ENCODE measurements at regions not wholly inside any gene's neighbourhood (a gene's known extent, or its start where the extent isn't known, plus 50 kb on each side); places are given as distances from the start of the nearest gene placed in this dataset.

GRCh38 chr2:235366807-235367206 is 127.0 kb upstream of the AGAP1 start:
- no peak overlapping the region for H3K27ac ChIP-seq (ENCODE audit: insufficient read depth, low read depth, low read length)
- no peaks in the 10 kb centered on the region for H3K27me3 ChIP-seq (ENCODE audit: control insufficient read depth in 2 of 2, insufficient read depth in 2 of 2, low read length in 2 of 2)
- BruUV-seq (replicated peaks) = no TSS peak
- FAIRE-seq (no peak), DNase-seq (ENCODE audit: low read depth, low spot score) (no peak)
- H3K36me3 ChIP-seq (ENCODE audit: control insufficient read depth in 2 of 2, extremely low read depth in 1 of 2, insufficient read depth in 2 of 2, low read length in 2 of 2) = no peaks in the 10 kb centered on the region
- no peak overlapping the region for H3K9ac ChIP-seq (replicated peaks; ENCODE audit: extremely low read depth, insufficient read depth, low read length)
- no peaks in the 10 kb centered on the region for H3K9me1 ChIP-seq (replicated peaks; ENCODE audit: control insufficient read depth, extremely low read depth, insufficient read depth, low read length)
- intact Hi-C loops (cut with micrococcal nuclease) (no loop called here), dilution Hi-C loops (cut with MboI; ENCODE audit: extremely low pct_ligation_motif_present, low sequenced_read_pairs) (no loop called here)
- POLR2A ChIA-PET = no interaction called here
- H3K4me3 ChIP-seq (replicated peaks in 1 of 3; ENCODE audit: insufficient read depth in 1 of 3, low read depth in 1 of 3, low read length in 3 of 3) = no peak overlapping the region
- H3K79me2 ChIP-seq (ENCODE audit: control insufficient read depth, insufficient read depth, low read length) = no peaks in the 10 kb centered on the region
- H3K9me3 ChIP-seq (replicated peaks; ENCODE audit: control insufficient read depth, insufficient read depth, low read length) = no peaks in the 10 kb centered on the region
- H4K20me1 ChIP-seq (replicated peaks; ENCODE audit: control insufficient read depth, extremely low read depth, insufficient read depth, low read length) = no peaks in the 10 kb centered on the region
- TF ChIP-seq GATA2 (IDR thresholded peaks at IDR 0.05; ENCODE audit: insufficient read depth, insufficient read length, low read depth, low read length) = no peak
- TF ChIP-seq FOS (IDR thresholded peaks at IDR 0.05; ENCODE audit: borderline replicate concordance, insufficient read depth, low read length) = no peak
- no peak for TF ChIP-seq MAX (IDR thresholded peaks at IDR 0.05; ENCODE audit: insufficient read depth, insufficient read length)
- CTCF ChIA-PET = no interaction called here
- no peak overlapping the region for H3K4me2 ChIP-seq (ENCODE audit: insufficient read depth, low read length)
- no peak overlapping the region for H2AFZ ChIP-seq (ENCODE audit: low read depth, low read length)
- H3K4me1 ChIP-seq (ENCODE audit: control insufficient read depth, extremely low read depth, insufficient read depth, low read length) = no peaks in the 10 kb centered on the region

- H3K27me3 ChIP-seq (ENCODE audit: control insufficient read depth in 2 of 2, insufficient read depth in 2 of 2, low read length in 2 of 2) = no peaks in the 10 kb centered on the region
- H3K9me3 ChIP-seq (replicated peaks; ENCODE audit: control insufficient read depth, insufficient read depth, low read length) = no peaks in the 10 kb centered on the region
- no peaks in the 10 kb centered on the region for H4K20me1 ChIP-seq (replicated peaks; ENCODE audit: control insufficient read depth, extremely low read depth, insufficient read depth, low read length)
- no peaks in the 10 kb centered on the region for H3K36me3 ChIP-seq (ENCODE audit: control insufficient read depth in 2 of 2, extremely low read depth in 1 of 2, insufficient read depth in 2 of 2, low read length in 2 of 2)
- dilution Hi-C loops (cut with MboI; ENCODE audit: extremely low pct_ligation_motif_present, low sequenced_read_pairs) (no loop called here), intact Hi-C loops (cut with micrococcal nuclease) (no loop called here)
- no peaks in the 10 kb centered on the region for H3K79me2 ChIP-seq (ENCODE audit: control insufficient read depth, insufficient read depth, low read length)
- H3K4me3 ChIP-seq (replicated peaks in 1 of 3; ENCODE audit: insufficient read depth in 1 of 3, low read depth in 1 of 3, low read length in 3 of 3) = no peak overlapping the region
- H3K9ac ChIP-seq (replicated peaks; ENCODE audit: extremely low read depth, insufficient read depth, low read length) = no peak overlapping the region
- H3K4me2 ChIP-seq (ENCODE audit: insufficient read depth, low read length) = no peak overlapping the region
- no peak overlapping the region for H3K27ac ChIP-seq (ENCODE audit: insufficient read depth, low read depth, low read length)
- no peaks in the 10 kb centered on the region for H3K4me1 ChIP-seq (ENCODE audit: control insufficient read depth, extremely low read depth, insufficient read depth, low read length)
- no peak for FAIRE-seq
- TF ChIP-seq POLR2A (IDR thresholded peaks at IDR 0.05; ENCODE audit: low read depth, low read length) (no peak), MYC (IDR thresholded peaks at IDR 0.05; ENCODE audit: low read depth, low read length) (no peak), JUN (IDR thresholded peaks at IDR 0.05; ENCODE audit: borderline replicate concordance, insufficient read depth, insufficient read length, low read depth) (no peak), EZH2 (IDR thresholded peaks at IDR 0.05; ENCODE audit: borderline replicate concordance, low read depth, low read length, severe bottlenecking) (no peak), POLR2AphosphoS5 (IDR thresholded peaks at IDR 0.05; ENCODE audit: insufficient read depth, low read depth, low read length) (no peak), FOS (IDR thresholded peaks at IDR 0.05; ENCODE audit: borderline replicate concordance, insufficient read depth, low read length) (no peak), MAX (IDR thresholded peaks at IDR 0.05; ENCODE audit: insufficient read depth, insufficient read length) (no peak)
- CTCF ChIA-PET = no interaction called here
- H3K9me1 ChIP-seq (replicated peaks; ENCODE audit: control insufficient read depth, extremely low read depth, insufficient read depth, low read length) = no peaks in the 10 kb centered on the region
- H2AFZ ChIP-seq (ENCODE audit: low read depth, low read length) = no peak overlapping the region
- DNase-seq (ENCODE audit: low read depth, low spot score) = no peak
- POLR2A ChIA-PET = no interaction called here
- no TSS peak for BruUV-seq (replicated peaks)
Observed at GRCh38 chr2:235371018-235371417, 122.8 kb upstream of the AGAP1 start.
